ENCODE measurements at regions not wholly inside any gene's neighbourhood (a gene's known extent, or its start where the extent isn't known, plus 50 kb on each side); places are given as distances from the start of the nearest gene placed in this dataset.

GRCh38 chr13:76762721-76763120 is 123.5 kb downstream of the KCTD12 start:
- Histone ChIP-seq H3K4me2 (ENCODE audit: low read depth, low read length) (no peak overlapping the region), H3K9me2 (replicated peaks; ENCODE audit: insufficient read depth, low read length) (no peaks in the 10 kb centered on the region)
- TF ChIP-seq EZH2 (optimal IDR thresholded peaks at IDR 0.05; ENCODE audit: low read depth, low read length) (no peak), EZH2phosphoT487 (IDR thresholded peaks at IDR 0.05; ENCODE audit: low read length) (no peak)
- TF ChIP-seq, protein P1, sequence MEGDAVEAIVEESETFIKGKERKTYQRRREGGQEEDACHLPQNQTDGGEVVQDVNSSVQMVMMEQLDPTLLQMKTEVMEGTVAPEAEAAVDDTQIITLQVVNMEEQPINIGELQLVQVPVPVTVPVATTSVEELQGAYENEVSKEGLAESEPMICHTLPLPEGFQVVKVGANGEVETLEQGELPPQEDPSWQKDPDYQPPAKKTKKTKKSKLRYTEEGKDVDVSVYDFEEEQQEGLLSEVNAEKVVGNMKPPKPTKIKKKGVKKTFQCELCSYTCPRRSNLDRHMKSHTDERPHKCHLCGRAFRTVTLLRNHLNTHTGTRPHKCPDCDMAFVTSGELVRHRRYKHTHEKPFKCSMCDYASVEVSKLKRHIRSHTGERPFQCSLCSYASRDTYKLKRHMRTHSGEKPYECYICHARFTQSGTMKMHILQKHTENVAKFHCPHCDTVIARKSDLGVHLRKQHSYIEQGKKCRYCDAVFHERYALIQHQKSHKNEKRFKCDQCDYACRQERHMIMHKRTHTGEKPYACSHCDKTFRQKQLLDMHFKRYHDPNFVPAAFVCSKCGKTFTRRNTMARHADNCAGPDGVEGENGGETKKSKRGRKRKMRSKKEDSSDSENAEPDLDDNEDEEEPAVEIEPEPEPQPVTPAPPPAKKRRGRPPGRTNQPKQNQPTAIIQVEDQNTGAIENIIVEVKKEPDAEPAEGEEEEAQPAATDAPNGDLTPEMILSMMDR (IDR thresholded peaks at IDR 0.05; ENCODE audit: low read length): no peak

DNA sequence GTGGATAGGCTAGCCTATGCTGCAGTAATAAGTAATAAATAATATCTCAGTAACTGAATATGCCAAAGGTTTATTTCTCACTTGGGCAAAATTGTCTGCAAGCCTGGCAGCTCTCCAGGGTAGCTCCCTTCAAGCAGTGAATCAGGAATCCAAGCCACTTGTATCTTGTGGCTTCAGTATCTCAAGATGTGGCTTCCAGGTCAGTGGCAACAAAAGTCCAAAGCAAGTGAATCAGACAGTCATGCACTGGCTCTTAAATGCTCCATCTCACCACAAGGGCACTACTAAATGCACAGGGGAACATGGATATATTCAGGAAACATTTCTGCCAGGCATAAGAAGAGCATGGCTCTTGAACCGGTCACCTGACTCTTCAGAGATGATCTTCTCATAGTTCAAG is 126.3 kb downstream of the KCTD12 start:
- H3K27ac ChIP-seq (ENCODE audit: low read length): no peak overlapping the region
- no peaks in the 10 kb centered on the region for H3K9me3 ChIP-seq (replicated peaks; ENCODE audit: insufficient read depth, low read length)
- DNase-seq: no peak
- H3K9ac ChIP-seq (ENCODE audit: low read length): no peak overlapping the region
- no peaks in the 10 kb centered on the region for H3K9me2 ChIP-seq (replicated peaks; ENCODE audit: insufficient read depth, low read length)
- H3F3A ChIP-seq (ENCODE audit: insufficient read depth, low read length): no peaks in the 10 kb centered on the region
- H3K27me3 ChIP-seq (replicated peaks; ENCODE audit: insufficient read depth, low read length): no peaks in the 10 kb centered on the region
- H3K4me1 ChIP-seq (ENCODE audit: low read length): no peaks in the 10 kb centered on the region
- TF ChIP-seq EZH2phosphoT487 (IDR thresholded peaks at IDR 0.05; ENCODE audit: low read length): no peak
- TF ChIP-seq, protein P1 (IDR thresholded peaks at IDR 0.05; ENCODE audit: low read length): no peak
- no peak for TF ChIP-seq EZH2 (optimal IDR thresholded peaks at IDR 0.05; ENCODE audit: low read depth, low read length)
- H3K36me3 ChIP-seq (replicated peaks; ENCODE audit: insufficient read depth, low read length): no peaks in the 10 kb centered on the region
- H2AFZ ChIP-seq (ENCODE audit: low read length): no peak overlapping the region
- no peak overlapping the region for H3K4me2 ChIP-seq (ENCODE audit: low read depth, low read length)
- H3K79me2 ChIP-seq (ENCODE audit: low read length): no peaks in the 10 kb centered on the region
- H4K20me1 ChIP-seq (ENCODE audit: insufficient read depth, low read length): no peaks in the 10 kb centered on the region
- no peak overlapping the region for H3K4me3 ChIP-seq (ENCODE audit: low read length)

More at GRCh38 chr13:76762721-76763120, 123.5 kb downstream of the KCTD12 start:
- no peaks in the 10 kb centered on the region for H3F3A ChIP-seq (ENCODE audit: insufficient read depth, low read length)
- H4K20me1 ChIP-seq (ENCODE audit: insufficient read depth, low read length): no peaks in the 10 kb centered on the region
- no peak overlapping the region for H3K27ac ChIP-seq (ENCODE audit: low read length)
- no peak overlapping the region for H3K9ac ChIP-seq (ENCODE audit: low read length)
- no peaks in the 10 kb centered on the region for H3K79me2 ChIP-seq (ENCODE audit: low read length)
- no peak overlapping the region for H3K4me3 ChIP-seq (ENCODE audit: low read length)
- no peak overlapping the region for H2AFZ ChIP-seq (ENCODE audit: low read length)
- no peak for DNase-seq
- no peaks in the 10 kb centered on the region for H3K9me3 ChIP-seq (replicated peaks; ENCODE audit: insufficient read depth, low read length)
- no peaks in the 10 kb centered on the region for H3K36me3 ChIP-seq (replicated peaks; ENCODE audit: insufficient read depth, low read length)
- no peaks in the 10 kb centered on the region for H3K4me1 ChIP-seq (ENCODE audit: low read length)
- no peaks in the 10 kb centered on the region for H3K27me3 ChIP-seq (replicated peaks; ENCODE audit: insufficient read depth, low read length)

- no peaks in the 10 kb centered on the region for H3K9me3 ChIP-seq (replicated peaks; ENCODE audit: insufficient read depth, low read length)
- H3F3A ChIP-seq (ENCODE audit: insufficient read depth, low read length): no peaks in the 10 kb centered on the region
- no peaks in the 10 kb centered on the region for H3K4me1 ChIP-seq (ENCODE audit: low read length)
- DNase-seq: no peak
- H3K36me3 ChIP-seq (replicated peaks; ENCODE audit: insufficient read depth, low read length): no peaks in the 10 kb centered on the region
- H3K79me2 ChIP-seq (ENCODE audit: low read length): no peaks in the 10 kb centered on the region
- no peak overlapping the region for H3K27ac ChIP-seq (ENCODE audit: low read length)
- no peak overlapping the region for H3K9ac ChIP-seq (ENCODE audit: low read length)
- no peak overlapping the region for H2AFZ ChIP-seq (ENCODE audit: low read length)
- no peaks in the 10 kb centered on the region for H4K20me1 ChIP-seq (ENCODE audit: insufficient read depth, low read length)
- no peak overlapping the region for H3K4me2 ChIP-seq (ENCODE audit: low read depth, low read length)
- TF ChIP-seq EZH2 (optimal IDR thresholded peaks at IDR 0.05; ENCODE audit: low read depth, low read length): no peak
- TF ChIP-seq EZH2phosphoT487 (IDR thresholded peaks at IDR 0.05; ENCODE audit: low read length): no peak
- TF ChIP-seq, protein P1 (IDR thresholded peaks at IDR 0.05; ENCODE audit: low read length): no peak
- no peak overlapping the region for H3K4me3 ChIP-seq (ENCODE audit: low read length)
- H3K9me2 ChIP-seq (replicated peaks; ENCODE audit: insufficient read depth, low read length): no peaks in the 10 kb centered on the region
- no peaks in the 10 kb centered on the region for H3K27me3 ChIP-seq (replicated peaks; ENCODE audit: insufficient read depth, low read length)
Measured at GRCh38 chr13:76758738-76759137, 127.5 kb downstream of the KCTD12 start.

All from MM.1S (cell line).